Lower leg skin (tissue), 4 donors: ENCODE measurements at regions not wholly inside any gene's neighbourhood (a gene's known extent, or its start where the extent isn't known, plus 50 kb on each side); places are given as distances from the start of the nearest gene placed in this dataset.
"Not testable (repeated sequence)": the region's sequence is repeated elsewhere in the genome, so short reads cannot be mapped to it uniquely, and the experiment has no call there.

Experiments
- DNase-seq, 2 donors: peaks; one replicate each; pipeline ENCODE4 v3.0.0-alpha.2; 2019; ENCODE audit warnings: low spot score in 2 of 2
- H3K4me3 ChIP-seq: fragments of 200-600 bp; sonication (generic); 2 replicates; pipeline ENCODE4 v1.5.1; 2017; ENCODE audit warnings: mild to moderate bottlenecking, low read depth; ENCODE audit not compliant: poor library complexity, severe bottlenecking
- CTCF ChIP-seq, 3 donors: fragments of 450-650 bp; IDR thresholded peaks; one replicate each; pipeline ENCODE4 v1.5.1; 2016; ENCODE audit warnings: antibody characterized with exemption in 3 of 3, mild to moderate bottlenecking in 3 of 3, moderate library complexity in 2 of 3
- POLR2A ChIP-seq, 2 donors: fragments of 450-650 bp; IDR thresholded peaks; one replicate each; pipeline ENCODE4 v1.6.1; 2016 to 2017; ENCODE audit warnings: antibody characterized with exemption in 2 of 2, mild to moderate bottlenecking in 1 of 2, moderate library complexity in 1 of 2
- WGBS, 2 donors: methylation state at CpG; one replicate each; pipeline ENCODE4 v1.1.5; 2018; 5-methylcytosine and 5-hydroxymethylcytosine counted together
- intact Hi-C: fragments of 100-400 bp; cut with DNase I; formaldehyde crosslinking; loops from one replicate; pipeline ENCODE4 v1.15.0; 2023; ENCODE audit warnings: low total_unique reads

GRCh38 chr6:94150886-94151285 lies 731.5 kb upstream of the EPHA7 start:
- 61 to 64% methylated on average over 2 of the region's 2 CpGs for WGBS, 2 donors
- intact Hi-C loops = no loop called here
- TF ChIP-seq CTCF (IDR thresholded peaks at IDR 0.05) (no peak), POLR2A (IDR thresholded peaks at IDR 0.05) (no peak)
- H3K4me3 ChIP-seq = no peak overlapping the region
- no peak for DNase-seq

GRCh38 chr6:94144807-94145206 lies 725.4 kb upstream of the EPHA7 start:
- DNase-seq = no peak
- H3K4me3 ChIP-seq = no peak overlapping the region
- intact Hi-C loops = no loop called here
- TF ChIP-seq CTCF (IDR thresholded peaks at IDR 0.05) (no peak), POLR2A (IDR thresholded peaks at IDR 0.05) (no peak)

GRCh38 chr6:94137178-94137577 lies 717.8 kb upstream of the EPHA7 start:
- 84 to 88% methylated on average over 11 of the region's 11 CpGs for WGBS, 2 donors
- intact Hi-C loops, H3K4me3 ChIP-seq, DNase-seq: not testable (repeated sequence)

- no peak for DNase-seq
- no peak for TF ChIP-seq POLR2A (IDR thresholded peaks at IDR 0.05)
- TF ChIP-seq CTCF (IDR thresholded peaks at IDR 0.05) = no peak
- no peak overlapping the region for H3K4me3 ChIP-seq
- intact Hi-C loops = no loop called here
- WGBS, 2 donors = 53 to 70% methylated on average over 2 of the region's 2 CpGs
Measured at GRCh38 chr6:94133106-94133505, 713.7 kb upstream of the EPHA7 start.

GRCh38 chr6:94131271-94131670 lies 711.9 kb upstream of the EPHA7 start:
- H3K4me3 ChIP-seq = no peak overlapping the region
- no peak for DNase-seq
- intact Hi-C loops = no loop called here
- WGBS, 2 donors = 86 to 89% methylated on average over 2 of the region's 2 CpGs
- TF ChIP-seq CTCF (IDR thresholded peaks at IDR 0.05) = no peak
- no peak for TF ChIP-seq POLR2A (IDR thresholded peaks at IDR 0.05)

- TF ChIP-seq CTCF (IDR thresholded peaks at IDR 0.05) = no peak
- no peak for TF ChIP-seq POLR2A (IDR thresholded peaks at IDR 0.05)
- 13 to 42% methylated on average over 1 of the region's 1 CpG for WGBS, 2 donors
- DNase-seq = no peak
- intact Hi-C loops = no loop called here
- H3K4me3 ChIP-seq = no peak overlapping the region
Measured at GRCh38 chr6:94130478-94130877, 711.1 kb upstream of the EPHA7 start.
